A549 (cell line): ENCODE measurements at regions not wholly inside any gene's neighbourhood (a gene's known extent, or its start where the extent isn't known, plus 50 kb on each side); places are given as distances from the start of the nearest gene placed in this dataset.

Experiments used
- ATAC-seq, 2 experiments: fragments of 200-7000 bp in 1 of 2; fragments of >200 bp in 1 of 2; cut with Nextera tagmentation in 1 of 2; cut with Tn5 transposase in 1 of 2; 3 replicates each; pipeline versions ENCODE4 v1.8.0 to v1.9.1; 2018 to 2020; ENCODE audit warnings: mild to moderate bottlenecking in 1 of 2, moderate library complexity in 1 of 2
- CTCF ChIA-PET: fragments of 300-600 bp; sonication (Branson Sonifier 250); formaldehyde crosslinking; extraction: SDS; loops from one replicate; lab custom pipeline; 2021; ENCODE audit warnings: antibody characterized with exemption, inconsistent platforms; lab: Yijun Ruan, JAX
- POLR2A ChIA-PET: fragments of 350-600 bp; formaldehyde crosslinking; extraction: SDS; loops from one replicate; lab custom pipeline; 2021; ENCODE audit warnings: antibody characterized with exemption, inconsistent platforms; lab: Yijun Ruan, JAX
- DNase-seq, 2 experiments: peaks; one replicate each; pipeline versions ENCODE4 v3.0.0 to v3.0.0-alpha.2; 2011 to 2016; ENCODE audit warnings: low read depth in 1 of 2, low spot score in 1 of 2
- FAIRE-seq: peaks from 2 replicates; lab custom pipeline; 2011; peaks lifted over from hg19 to GRCh38; lab: Jason Lieb, UNC
- H3K27ac ChIP-seq, 2 experiments: fragments of >200 bp; sonication (Bioruptor Twin); formaldehyde crosslinking; 3 replicates each; pipeline ENCODE4 v1.5.1; 2016 to 2017
- H3K4me1 ChIP-seq: fragments of >200 bp; sonication (Bioruptor Twin); formaldehyde crosslinking; 3 replicates; pipeline ENCODE4 v1.6.1; 2016
- H3K4me2 ChIP-seq: fragments of >200 bp; sonication (Bioruptor Twin); formaldehyde crosslinking; 3 replicates; pipeline ENCODE4 v1.6.1; 2016
- H3K4me3 ChIP-seq: fragments of >200 bp; sonication (Bioruptor Twin); formaldehyde crosslinking; 3 replicates; pipeline ENCODE4 v1.5.1; 2016
- H3K9me3 ChIP-seq: fragments of >200 bp; sonication (Bioruptor Twin); formaldehyde crosslinking; 3 replicates; pipeline ENCODE4 v1.6.1; 2016
- BCL3 ChIP-seq: fragments of >200 bp; sonication (Bioruptor Twin); formaldehyde crosslinking; IDR thresholded peaks from 3 replicates; pipeline ENCODE4 v1.6.1; 2016
- CEBPB ChIP-seq, 2 experiments: fragments of >200 bp in 1 of 2; sonication (Bioruptor Twin) in 1 of 2; formaldehyde crosslinking in 1 of 2; IDR thresholded peaks; 2 replicates each; pipeline ENCODE4 v1.6.1; 2012 to 2016
- CHD4 ChIP-seq: fragments of 200-600 bp; sonication (generic); IDR thresholded peaks from 2 replicates; pipeline ENCODE4 v1.6.1; 2016; ENCODE audit warnings: antibody characterized with exemption, mild to moderate bottlenecking, borderline replicate concordance
- CTCF ChIP-seq: fragments of >200 bp; sonication (Bioruptor Twin); formaldehyde crosslinking; IDR thresholded peaks from 3 replicates; pipeline ENCODE4 v1.5.1; 2016
- EHF ChIP-seq: fragments of 250-450 bp; sonication (Bioruptor Pico); IDR thresholded peaks from 2 replicates; pipeline ENCODE4 v1.5.0; 2020; ENCODE audit warnings: mild to moderate bottlenecking
- ELK1 ChIP-seq: fragments of 150-350 bp; IDR thresholded peaks from 2 replicates; pipeline ENCODE4 v1.6.1; 2014; ENCODE audit warnings: low read depth, mild to moderate bottlenecking, low read length
- FOSB ChIP-seq: fragments of 250-450 bp; sonication (Bioruptor Pico); IDR thresholded peaks from 2 replicates; pipeline ENCODE4 v1.5.0; 2020; ENCODE audit warnings: mild to moderate bottlenecking, moderate library complexity
- HDAC2 ChIP-seq: fragments of 200-600 bp; sonication (generic); IDR thresholded peaks from 2 replicates; pipeline ENCODE4 v1.6.1; 2016
- HOXB13 ChIP-seq: fragments of 250-450 bp; sonication (Bioruptor Pico); IDR thresholded peaks from 2 replicates; pipeline ENCODE4 v1.5.0; 2020; ENCODE audit warnings: low read depth, mild to moderate bottlenecking, moderate library complexity
- JUNB ChIP-seq: fragments of >200 bp; sonication (Bioruptor Twin); formaldehyde crosslinking; IDR thresholded peaks from 2 replicates; pipeline ENCODE4 v1.6.1; 2016
- KDM1A ChIP-seq: fragments of 200-600 bp; sonication (generic); IDR thresholded peaks from 2 replicates; pipeline ENCODE4 v1.6.1; 2016; ENCODE audit warnings: low read depth, mild to moderate bottlenecking
- MAFK ChIP-seq: fragments of 450-650 bp; IDR thresholded peaks from 2 replicates; pipeline ENCODE4 v1.6.1; 2014; ENCODE audit not compliant: partially characterized antibody
- MAZ ChIP-seq: fragments of 150-350 bp; IDR thresholded peaks from 2 replicates; pipeline ENCODE4 v1.6.1; 2014; ENCODE audit warnings: antibody characterized with exemption, low read depth, low read length, borderline replicate concordance
- POLR2AphosphoS2 ChIP-seq: conservative IDR thresholded peaks from 2 replicates; pipeline ENCODE4 v1.6.1; 2012; ENCODE audit warnings: low read length, improper control_type of control experiment, inconsistent platforms
- RARB ChIP-seq: fragments of 250-450 bp; sonication (Bioruptor Pico); IDR thresholded peaks from 2 replicates; pipeline ENCODE4 v1.8.0; 2021; ENCODE audit warnings: mild to moderate bottlenecking, moderate library complexity
- RCOR1 ChIP-seq: fragments of 150-350 bp; IDR thresholded peaks from 2 replicates; pipeline ENCODE4 v1.6.1; 2014; ENCODE audit warnings: antibody characterized with exemption, low read length, low read depth
- REST ChIP-seq: fragments of 200-600 bp; sonication (generic); IDR thresholded peaks from 2 replicates; pipeline ENCODE4 v1.6.1; 2016; ENCODE audit warnings: antibody characterized with exemption, mild to moderate bottlenecking, moderate library complexity
- RFX5 ChIP-seq: fragments of 450-650 bp; IDR thresholded peaks from 2 replicates; pipeline ENCODE4 v1.7.1; 2014; ENCODE audit warnings: antibody characterized with exemption, mild to moderate bottlenecking, moderate library complexity
- SREBF2 ChIP-seq: fragments of 450-650 bp; IDR thresholded peaks from 2 replicates; pipeline ENCODE4 v1.6.1; 2014; ENCODE audit warnings: mild to moderate bottlenecking, moderate library complexity
- WGBS: methylation state at CpG from one replicate; pipeline ENCODE4 v1.1.6; 2017; ENCODE audit errors: missing lambda C conversion rate; 5-methylcytosine and 5-hydroxymethylcytosine counted together
- TF ChIP-seq, protein P1 (sequence below): fragments of 250-450 bp; sonication (Bioruptor Pico); IDR thresholded peaks from 2 replicates; pipeline ENCODE4 v1.5.0; 2021; ENCODE audit warnings: mild to moderate bottlenecking, moderate library complexity, borderline replicate concordance
- TF ChIP-seq, protein P2 (sequence below): fragments of >200 bp; sonication (Bioruptor Twin); formaldehyde crosslinking; IDR thresholded peaks from 2 replicates; pipeline ENCODE4 v1.6.1; 2016
- TF ChIP-seq, protein P3 (sequence below): IDR thresholded peaks from 2 replicates; pipeline ENCODE4 v1.6.1; 2012

GRCh38 chr6:163923658-163924411, 509.3 kb downstream of the QKI start (continued):
- TF ChIP-seq JUNB (no peak), BCL3 (no peak)

- H3K27ac ChIP-seq, result no peak overlapping the region
- DNase-seq (no peak), FAIRE-seq (no peak), ATAC-seq (no peak)
- no peaks in the 10 kb centered on the region for H3K9me3 ChIP-seq
- no peak overlapping the region for H3K4me3 ChIP-seq
- 31% methylated on average over 4 of the region's 4 CpGs for WGBS
- ChIA-PET POLR2A (no interaction called here), CTCF (no interaction called here)
- no peak overlapping the region for H3K4me2 ChIP-seq
- no peaks in the 10 kb centered on the region for H3K4me1 ChIP-seq
- TF ChIP-seq, protein P1, sequence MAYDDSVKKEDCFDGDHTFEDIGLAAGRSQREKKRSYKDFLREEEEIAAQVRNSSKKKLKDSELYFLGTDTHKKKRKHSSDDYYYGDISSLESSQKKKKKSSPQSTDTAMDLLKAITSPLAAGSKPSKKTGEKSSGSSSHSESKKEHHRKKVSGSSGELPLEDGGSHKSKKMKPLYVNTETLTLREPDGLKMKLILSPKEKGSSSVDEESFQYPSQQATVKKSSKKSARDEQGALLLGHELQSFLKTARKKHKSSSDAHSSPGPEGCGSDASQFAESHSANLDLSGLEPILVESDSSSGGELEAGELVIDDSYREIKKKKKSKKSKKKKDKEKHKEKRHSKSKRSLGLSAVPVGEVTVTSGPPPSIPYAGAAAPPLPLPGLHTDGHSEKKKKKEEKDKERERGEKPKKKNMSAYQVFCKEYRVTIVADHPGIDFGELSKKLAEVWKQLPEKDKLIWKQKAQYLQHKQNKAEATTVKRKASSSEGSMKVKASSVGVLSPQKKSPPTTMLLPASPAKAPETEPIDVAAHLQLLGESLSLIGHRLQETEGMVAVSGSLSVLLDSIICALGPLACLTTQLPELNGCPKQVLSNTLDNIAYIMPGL (CRISPR knock-in tag), result no peak
- no peak for TF ChIP-seq KDM1A
- no peak for TF ChIP-seq RFX5
- no peak for TF ChIP-seq MAFK
- no peak for TF ChIP-seq MAZ
- no peak for TF ChIP-seq CEBPB (IDR thresholded peaks at IDR 0.05)
- no peak for TF ChIP-seq HOXB13 (CRISPR knock-in tag)
- no peak for TF ChIP-seq EHF (CRISPR knock-in tag)
- TF ChIP-seq FOSB (CRISPR knock-in tag), result no peak
- TF ChIP-seq HDAC2, result no peak
- TF ChIP-seq SREBF2, result no peak
- TF ChIP-seq, protein P2, sequence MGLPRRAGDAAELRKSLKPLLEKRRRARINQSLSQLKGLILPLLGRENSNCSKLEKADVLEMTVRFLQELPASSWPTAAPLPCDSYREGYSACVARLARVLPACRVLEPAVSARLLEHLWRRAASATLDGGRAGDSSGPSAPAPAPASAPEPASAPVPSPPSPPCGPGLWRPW, result no peak
- TF ChIP-seq RCOR1, result no peak
- no peak for TF ChIP-seq REST
- TF ChIP-seq, protein P3, sequence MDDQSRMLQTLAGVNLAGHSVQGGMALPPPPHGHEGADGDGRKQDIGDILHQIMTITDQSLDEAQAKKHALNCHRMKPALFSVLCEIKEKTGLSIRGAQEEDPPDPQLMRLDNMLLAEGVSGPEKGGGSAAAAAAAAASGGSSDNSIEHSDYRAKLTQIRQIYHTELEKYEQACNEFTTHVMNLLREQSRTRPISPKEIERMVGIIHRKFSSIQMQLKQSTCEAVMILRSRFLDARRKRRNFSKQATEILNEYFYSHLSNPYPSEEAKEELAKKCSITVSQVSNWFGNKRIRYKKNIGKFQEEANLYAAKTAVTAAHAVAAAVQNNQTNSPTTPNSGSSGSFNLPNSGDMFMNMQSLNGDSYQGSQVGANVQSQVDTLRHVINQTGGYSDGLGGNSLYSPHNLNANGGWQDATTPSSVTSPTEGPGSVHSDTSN, result no peak
- no peak for TF ChIP-seq ELK1
- no peak for TF ChIP-seq CTCF
- no peak for TF ChIP-seq CHD4
- no peak for TF ChIP-seq RARB (CRISPR knock-in tag)
- TF ChIP-seq POLR2AphosphoS2, result no peak
Observed at GRCh38 chr6:163922562-163922961, 508.0 kb downstream of the QKI start.
